HG03175 (cell line): ENCODE measurements at regions not wholly inside any gene's neighbourhood (a gene's known extent, or its start where the extent isn't known, plus 50 kb on each side); places are given as distances from the start of the nearest gene placed in this dataset.

Experiments used
- ATAC-seq: cut with Tn5 transposase; IDR thresholded peaks from one replicate; pipeline ENCODE4 v1.9.1; 2021; ENCODE audit warnings: mild to moderate bottlenecking, moderate library complexity; ENCODE audit not compliant: unreplicated experiment

GRCh38 chr2:163859951-163860350 lies 124.1 kb upstream of the FIGN start:
- no peak for ATAC-seq

GRCh38 chr2:163856941-163857340 lies 121.1 kb upstream of the FIGN start:
- ATAC-seq, result no peak

DNA sequence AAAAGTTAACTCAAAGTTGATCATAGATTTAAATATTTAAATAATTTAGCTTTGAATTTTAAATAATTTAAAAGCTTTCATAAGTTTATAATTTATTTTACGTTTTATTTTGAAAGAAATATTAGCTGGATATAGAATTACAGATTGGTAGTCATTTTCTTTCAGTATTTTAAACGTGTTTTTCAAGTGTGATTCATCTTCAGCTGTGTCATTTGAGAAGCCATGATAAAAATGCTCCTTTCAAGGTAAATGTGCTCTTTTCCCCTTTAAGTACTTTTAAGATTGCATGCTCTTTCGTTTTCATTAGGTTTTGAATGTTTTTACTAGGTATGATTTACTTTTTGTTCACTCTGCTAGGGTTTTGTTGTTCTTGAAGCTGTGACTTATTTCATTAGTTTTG lies 116.8 kb upstream of the FIGN start:
- ATAC-seq, result no peak

- no peak for ATAC-seq
Measured at GRCh38 chr2:163849756-163850435, 114.1 kb upstream of the FIGN start.

DNA sequence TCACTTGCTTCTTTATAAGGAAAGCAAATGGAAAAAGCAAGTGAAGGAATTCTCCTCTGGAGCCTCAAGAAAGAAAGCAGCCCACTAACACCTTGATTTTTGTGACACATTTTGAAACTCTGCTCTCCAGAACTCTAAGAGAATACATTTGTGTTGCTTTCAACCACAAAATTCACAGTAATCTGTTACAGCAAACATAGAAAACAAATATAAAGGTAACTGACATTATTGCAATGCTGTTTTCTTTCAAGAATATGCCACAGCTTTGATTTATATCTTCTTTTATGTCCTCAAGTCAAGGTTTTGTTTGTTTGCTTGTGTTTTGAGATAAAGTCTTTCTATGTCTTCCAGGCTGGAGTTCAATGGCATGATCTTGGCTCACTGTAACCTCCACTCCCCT lies 103.1 kb upstream of the FIGN start:
- no peak for ATAC-seq

GRCh38 chr2:163836167-163836566 lies 100.4 kb upstream of the FIGN start:
- ATAC-seq, result no peak

GRCh38 chr2:163834841-163835240 lies 99.0 kb upstream of the FIGN start:
- no peak for ATAC-seq

- ATAC-seq, result no peak
Measured at GRCh38 chr2:163834221-163834620, 98.4 kb upstream of the FIGN start.

DNA sequence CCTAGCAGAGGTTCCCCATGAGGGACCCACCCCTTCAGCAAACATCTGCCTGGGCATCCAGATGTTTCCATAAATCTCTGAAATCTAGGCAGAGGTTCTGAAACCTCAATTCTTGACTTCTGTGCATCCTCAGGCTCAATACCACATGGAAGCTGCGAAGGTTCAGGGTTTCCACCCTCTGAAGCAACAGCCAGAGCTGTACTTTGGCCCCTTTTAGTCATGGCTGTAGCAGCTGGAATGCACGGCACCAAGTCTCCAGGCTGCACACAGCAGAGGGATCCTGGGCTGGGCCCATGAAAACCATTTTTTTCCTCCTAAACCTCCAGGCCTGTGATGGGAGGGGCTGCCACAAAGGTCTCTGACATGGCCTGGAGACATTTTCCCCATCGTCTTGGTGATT lies 93.0 kb upstream of the FIGN start:
- ATAC-seq, result no peak

GRCh38 chr2:163822033-163822432 lies 86.2 kb upstream of the FIGN start:
- ATAC-seq, result no peak

DNA sequence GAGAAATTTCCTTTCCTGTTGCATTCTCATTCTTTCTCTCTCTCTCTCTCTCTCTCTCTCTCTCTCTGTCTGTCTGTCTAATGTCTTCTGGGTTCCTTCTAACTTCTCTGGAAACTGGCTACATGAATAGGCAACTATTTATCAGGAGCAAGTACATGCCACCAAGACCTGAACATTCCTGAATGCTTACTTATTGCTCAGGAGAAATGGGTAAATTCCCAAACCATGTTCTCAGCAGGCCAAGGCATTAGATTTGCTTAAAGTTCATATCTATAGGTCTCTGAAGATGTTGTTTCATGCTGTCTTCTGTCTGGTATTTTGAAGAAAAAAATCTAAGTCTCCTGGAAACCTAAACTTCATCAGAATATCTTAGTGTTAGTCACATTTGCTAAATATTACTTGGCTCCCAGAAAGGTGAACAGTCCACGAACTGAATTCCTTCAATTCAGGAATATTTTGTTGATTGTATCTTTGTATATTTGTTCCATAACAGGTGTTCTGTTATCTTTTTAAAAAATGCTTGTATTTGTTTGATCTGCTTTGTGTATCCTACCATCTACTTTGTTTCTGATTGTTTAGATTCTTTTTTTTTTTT lies 77.2 kb upstream of the FIGN start:
- ATAC-seq, result no peak

DNA sequence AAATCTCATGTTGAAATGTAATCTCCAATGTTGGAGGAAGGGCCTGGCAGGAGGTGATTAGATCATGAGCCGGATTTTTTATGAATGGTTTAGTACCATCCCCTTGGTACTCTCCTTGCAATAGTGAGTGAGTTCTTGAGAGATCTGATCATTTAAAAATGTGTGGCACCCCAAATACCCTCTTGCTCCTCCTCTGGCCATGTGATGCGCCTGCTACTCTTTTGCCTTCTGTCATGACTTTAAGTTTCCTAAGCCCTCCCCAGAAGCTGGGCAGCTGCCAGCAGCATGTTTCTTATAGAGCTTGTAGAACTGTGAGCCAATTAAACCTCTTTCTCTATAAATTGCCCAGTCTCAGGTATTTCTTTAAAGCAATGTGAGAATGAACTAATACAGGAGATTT lies 72.6 kb upstream of the FIGN start:
- no peak for ATAC-seq

DNA sequence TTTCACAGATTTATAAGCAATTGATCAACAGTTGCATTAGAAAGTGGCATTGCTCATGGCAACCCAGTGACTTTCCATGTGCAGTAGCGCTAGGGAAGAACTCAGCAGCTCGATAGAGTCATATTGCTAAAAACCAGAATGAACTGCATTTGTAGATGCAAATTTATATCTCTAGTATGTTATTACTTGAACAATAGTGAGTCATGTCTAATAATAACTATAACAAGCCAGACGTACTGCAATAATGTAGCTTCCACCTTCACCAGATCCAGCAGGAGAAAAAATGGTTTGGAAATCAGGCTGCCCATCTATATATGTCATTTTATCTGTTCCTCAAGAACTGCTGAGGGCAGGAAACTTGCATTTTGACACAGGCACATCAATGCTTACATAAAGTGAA lies 66.5 kb upstream of the FIGN start:
- ATAC-seq, result no peak

DNA sequence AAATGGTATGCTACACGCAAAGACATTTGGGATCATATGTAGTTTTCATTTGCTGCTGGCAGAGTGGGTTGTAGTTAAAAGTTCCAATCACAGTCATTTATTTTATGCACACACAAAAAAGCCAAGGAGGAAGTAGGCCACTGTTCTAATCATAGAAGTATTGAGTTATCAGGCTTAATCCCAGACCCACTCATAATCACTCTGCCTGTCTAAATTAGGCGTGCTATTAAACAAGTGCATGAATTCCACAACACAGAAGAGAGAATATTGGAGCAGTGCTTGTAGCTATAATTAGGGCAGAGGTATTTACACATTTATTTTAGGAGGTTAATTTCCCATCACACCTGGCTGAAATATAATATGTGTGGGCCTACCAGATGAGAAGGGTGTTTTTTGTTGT lies 65.7 kb upstream of the FIGN start:
- ATAC-seq, result no peak

GRCh38 chr2:163800951-163801381 lies 65.2 kb upstream of the FIGN start:
- ATAC-seq, result no peak

DNA sequence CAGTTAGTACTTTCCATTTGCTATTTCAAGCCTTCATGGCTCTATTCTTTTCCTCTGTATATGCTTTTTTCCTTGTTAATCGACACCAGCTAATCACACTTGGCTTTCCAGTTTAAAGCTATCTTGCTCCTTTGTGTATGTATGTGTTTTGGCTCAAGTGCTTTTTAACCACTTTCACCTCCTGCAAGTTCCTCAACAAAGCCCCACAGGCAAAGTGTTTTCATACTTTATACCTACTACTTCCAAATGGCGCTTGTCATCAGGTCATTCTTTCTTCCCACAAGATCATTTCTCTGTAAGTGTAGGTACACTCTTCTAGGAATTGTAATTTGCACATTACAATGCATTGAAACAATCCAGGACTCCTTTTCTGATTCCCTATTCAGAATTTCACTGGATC lies 64.0 kb upstream of the FIGN start:
- no peak for ATAC-seq

GRCh38 chr2:163794635-163795034 lies 58.8 kb upstream of the FIGN start:
- ATAC-seq, result no peak
